DND-41 (cell line): ENCODE measurements at regions not wholly inside any gene's neighbourhood (a gene's known extent, or its start where the extent isn't known, plus 50 kb on each side); places are given as distances from the start of the nearest gene placed in this dataset.
A peak's percentile ranks its signal among the peaks of the same experiment; 100 is the strongest.

Experiments
- ATAC-seq: fragments of 200-7000 bp; cut with Tn5 transposase; 3 replicates; pipeline ENCODE4 v1.9.1; 2021; ENCODE audit warnings: low read depth; ENCODE audit not compliant: insufficient read depth
- DNase-seq: peaks from one replicate; pipeline ENCODE4 v3.0.0-alpha.2; 2020
- H2AFZ ChIP-seq: 2 replicates; pipeline ENCODE4 v1.6.0; 2012; ENCODE audit warnings: low read depth, low read length
- H3K27ac ChIP-seq: 2 replicates; pipeline ENCODE4 v1.5.1; 2012; ENCODE audit warnings: low read length, inconsistent platforms
- H3K27me3 ChIP-seq: fragments of 200-600 bp; sonication (generic); 2 replicates; pipeline ENCODE4 v1.6.0; 2012; ENCODE audit warnings: low read length, mild to moderate bottlenecking, inconsistent platforms; ENCODE audit not compliant: insufficient read depth, poor library complexity
- H3K36me3 ChIP-seq: 2 replicates; pipeline ENCODE4 v1.5.1; 2012; ENCODE audit warnings: low read length, inconsistent platforms; ENCODE audit not compliant: insufficient read depth
- H3K4me1 ChIP-seq: 2 replicates; pipeline ENCODE4 v1.5.1; 2012; ENCODE audit warnings: mild to moderate bottlenecking, low read length; ENCODE audit not compliant: insufficient read depth
- H3K4me2 ChIP-seq: 2 replicates; pipeline ENCODE4 v1.6.0; 2012; ENCODE audit warnings: mild to moderate bottlenecking, moderate library complexity, low read length, inconsistent platforms; ENCODE audit not compliant: insufficient read depth
- H3K4me3 ChIP-seq, 2 experiments: fragments of 200-600 bp in 1 of 2; shearing (Covaris generic) in 1 of 2; 2 replicates each; pipeline ENCODE4 v1.5.1; 2012 to 2016; ENCODE audit warnings: inconsistent platforms in 2 of 2, low read length in 2 of 2, mild to moderate bottlenecking in 2 of 2, low read depth in 1 of 2, moderate library complexity in 1 of 2
- H3K79me2 ChIP-seq: 2 replicates; pipeline ENCODE4 v1.6.0; 2012; ENCODE audit warnings: low read length, inconsistent platforms; ENCODE audit not compliant: insufficient read depth
- H3K9ac ChIP-seq: 2 replicates; pipeline ENCODE4 v1.6.0; 2012; ENCODE audit warnings: low read depth, mild to moderate bottlenecking, inconsistent platforms, low read length, moderate library complexity
- H3K9me3 ChIP-seq: 2 replicates; pipeline ENCODE4 v1.5.1; 2012; ENCODE audit warnings: low read length, moderate library complexity, mild to moderate bottlenecking, inconsistent platforms; ENCODE audit not compliant: insufficient read depth, severe bottlenecking
- H4K20me1 ChIP-seq: 2 replicates; pipeline ENCODE4 v1.6.0; 2012; ENCODE audit warnings: low read length; ENCODE audit not compliant: insufficient read depth
- EZH2 ChIP-seq: IDR thresholded peaks from 3 replicates; pipeline ENCODE4 v1.6.1; 2012; ENCODE audit warnings: borderline replicate concordance, low read depth, mild to moderate bottlenecking, moderate library complexity, low read length, inconsistent platforms; ENCODE audit not compliant: severe bottlenecking
- TF ChIP-seq, protein P1 (sequence below): IDR thresholded peaks from 2 replicates; pipeline ENCODE4 v1.5.1; 2012; ENCODE audit warnings: borderline replicate concordance, low read length, moderate library complexity, mild to moderate bottlenecking; ENCODE audit not compliant: poor library complexity, severe bottlenecking; ENCODE audit errors: extremely low read depth

DNA sequence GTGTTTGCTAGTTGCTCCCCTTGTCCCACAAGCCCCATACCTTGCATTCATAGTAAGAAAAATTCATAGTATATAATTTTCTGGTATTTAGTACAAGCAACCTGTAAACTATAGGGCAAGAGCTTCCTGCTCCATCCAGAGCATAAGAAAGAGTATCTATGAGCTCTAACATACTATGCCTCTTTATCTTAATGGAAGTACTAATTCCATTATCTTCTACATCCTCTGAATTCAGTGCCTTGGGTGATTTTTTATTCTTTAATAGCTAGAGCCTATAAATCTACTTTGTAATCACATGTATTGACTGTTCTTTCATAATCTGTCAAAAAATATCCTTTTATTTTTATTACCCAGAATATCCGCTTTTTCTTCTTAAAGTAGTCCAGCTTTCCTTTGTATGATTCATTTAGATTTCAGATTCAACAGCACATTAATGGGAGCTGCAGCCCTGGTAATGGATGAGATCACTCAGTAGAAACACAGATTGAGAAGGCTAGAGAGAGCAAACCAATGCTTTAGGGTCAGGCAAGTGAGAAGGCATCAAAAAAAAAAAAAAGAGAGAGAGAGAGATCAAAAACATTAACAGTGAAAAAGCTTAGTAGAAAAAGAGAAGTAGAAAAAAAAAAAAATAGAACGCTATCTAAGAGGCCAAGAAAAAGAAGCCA is 511.5 kb upstream of the NAALADL2 start:
- TF ChIP-seq, protein P1, sequence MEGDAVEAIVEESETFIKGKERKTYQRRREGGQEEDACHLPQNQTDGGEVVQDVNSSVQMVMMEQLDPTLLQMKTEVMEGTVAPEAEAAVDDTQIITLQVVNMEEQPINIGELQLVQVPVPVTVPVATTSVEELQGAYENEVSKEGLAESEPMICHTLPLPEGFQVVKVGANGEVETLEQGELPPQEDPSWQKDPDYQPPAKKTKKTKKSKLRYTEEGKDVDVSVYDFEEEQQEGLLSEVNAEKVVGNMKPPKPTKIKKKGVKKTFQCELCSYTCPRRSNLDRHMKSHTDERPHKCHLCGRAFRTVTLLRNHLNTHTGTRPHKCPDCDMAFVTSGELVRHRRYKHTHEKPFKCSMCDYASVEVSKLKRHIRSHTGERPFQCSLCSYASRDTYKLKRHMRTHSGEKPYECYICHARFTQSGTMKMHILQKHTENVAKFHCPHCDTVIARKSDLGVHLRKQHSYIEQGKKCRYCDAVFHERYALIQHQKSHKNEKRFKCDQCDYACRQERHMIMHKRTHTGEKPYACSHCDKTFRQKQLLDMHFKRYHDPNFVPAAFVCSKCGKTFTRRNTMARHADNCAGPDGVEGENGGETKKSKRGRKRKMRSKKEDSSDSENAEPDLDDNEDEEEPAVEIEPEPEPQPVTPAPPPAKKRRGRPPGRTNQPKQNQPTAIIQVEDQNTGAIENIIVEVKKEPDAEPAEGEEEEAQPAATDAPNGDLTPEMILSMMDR: no peak
- no peak for TF ChIP-seq EZH2
- no peak for DNase-seq

DNA sequence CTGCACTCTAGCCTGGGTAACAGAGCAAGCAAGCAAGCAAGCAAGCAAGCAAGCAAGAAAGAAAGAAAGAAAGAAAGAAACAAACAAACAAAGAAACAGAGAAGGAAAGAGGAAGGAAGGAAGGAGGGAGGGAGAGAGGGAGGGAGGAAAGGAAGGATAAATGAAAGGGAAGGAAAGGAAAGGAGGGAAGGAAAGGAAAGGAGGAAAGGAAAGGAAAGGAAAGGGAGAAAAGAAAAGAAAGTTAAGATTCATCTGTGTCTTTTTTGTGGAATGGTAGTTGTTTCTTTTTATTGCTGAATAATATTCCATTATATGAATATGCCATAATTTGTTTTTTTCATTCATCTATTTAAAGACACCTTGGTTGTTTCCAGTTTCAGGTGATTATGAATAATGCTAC is 506.9 kb upstream of the NAALADL2 start:
- Histone ChIP-seq H3K36me3 (no peaks in the 10 kb centered on the region), H3K27ac (no peak overlapping the region), H4K20me1 (no peaks in the 10 kb centered on the region), H3K4me3 (no peak overlapping the region), H3K4me1 (no peaks in the 10 kb centered on the region), H3K4me2 (no peak overlapping the region), H3K9me3 (no peaks in the 10 kb centered on the region), H2AFZ (no peak overlapping the region), H3K9ac (no peak overlapping the region), H3K27me3 (no peaks in the 10 kb centered on the region), H3K79me2 (no peaks in the 10 kb centered on the region)
- TF ChIP-seq, protein P1: no peak
- no peak for TF ChIP-seq EZH2
- DNase-seq: no peak
- ATAC-seq: no peak

More for the DNA sequence above, 511.5 kb upstream of the NAALADL2 start:
- H3K9me3 ChIP-seq: no peaks in the 10 kb centered on the region
- no peaks in the 10 kb centered on the region for H3K4me1 ChIP-seq
- no peak overlapping the region for H3K9ac ChIP-seq
- no peak overlapping the region for H3K27ac ChIP-seq
- no peak overlapping the region for H3K4me2 ChIP-seq
- H4K20me1 ChIP-seq: no peaks in the 10 kb centered on the region
- no peaks in the 10 kb centered on the region for H3K79me2 ChIP-seq
- no peak for ATAC-seq
- H3K4me3 ChIP-seq: no peak overlapping the region
- no peaks in the 10 kb centered on the region for H3K27me3 ChIP-seq
- no peaks in the 10 kb centered on the region for H3K36me3 ChIP-seq
- H2AFZ ChIP-seq: no peak overlapping the region

GRCh38 chr3:174355505-174355904 is 503.6 kb upstream of the NAALADL2 start:
- TF ChIP-seq, protein P1: peak; percentile 29
- TF ChIP-seq EZH2: no peak
- H3K79me2 ChIP-seq: no peaks in the 10 kb centered on the region
- H2AFZ ChIP-seq: no peak overlapping the region
- no peaks in the 10 kb centered on the region for H3K36me3 ChIP-seq
- H3K27me3 ChIP-seq: no peaks in the 10 kb centered on the region
- H3K9ac ChIP-seq: no peak overlapping the region
- no peaks in the 10 kb centered on the region for H3K4me1 ChIP-seq
- DNase-seq (no peak), ATAC-seq (no peak)
- H3K27ac ChIP-seq: no peak overlapping the region
- H3K4me3 ChIP-seq: no peak overlapping the region
- H4K20me1 ChIP-seq: no peaks in the 10 kb centered on the region
- H3K9me3 ChIP-seq: no peaks in the 10 kb centered on the region
- H3K4me2 ChIP-seq: no peak overlapping the region

DNA sequence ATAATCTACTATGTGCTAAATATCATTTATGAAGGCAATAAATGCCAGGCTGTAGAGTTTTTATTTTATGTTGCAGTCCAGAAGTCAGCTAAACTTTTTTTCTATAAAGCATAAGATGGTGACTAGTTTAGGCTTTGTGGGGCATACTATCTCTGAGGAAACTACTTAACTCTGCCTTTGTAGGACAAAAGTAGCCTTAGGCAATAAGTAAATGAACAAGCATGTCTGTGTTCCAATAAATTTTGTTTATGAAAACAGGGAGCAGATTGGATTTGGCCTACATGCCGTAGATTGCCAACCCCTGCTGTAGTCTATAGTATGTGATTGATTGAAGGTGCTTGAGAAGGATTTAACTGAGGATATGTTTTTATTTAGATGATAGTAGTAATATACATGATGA is 502.5 kb upstream of the NAALADL2 start:
- Histone ChIP-seq H3K27me3 (no peaks in the 10 kb centered on the region), H3K79me2 (no peaks in the 10 kb centered on the region), H3K4me2 (no peak overlapping the region), H3K27ac (no peak overlapping the region), H3K4me1 (no peaks in the 10 kb centered on the region), H2AFZ (no peak overlapping the region), H3K4me3 (no peak overlapping the region), H3K36me3 (no peaks in the 10 kb centered on the region), H3K9ac (no peak overlapping the region), H3K9me3 (no peaks in the 10 kb centered on the region), H4K20me1 (no peaks in the 10 kb centered on the region)
- DNase-seq (no peak), ATAC-seq (no peak)
- no peak for TF ChIP-seq EZH2
- TF ChIP-seq, protein P1: no peak
